ENCODE measurements at regions not wholly inside any gene's neighbourhood (a gene's known extent, or its start where the extent isn't known, plus 50 kb on each side); places are given as distances from the start of the nearest gene placed in this dataset.
"Not testable (repeated sequence)": the region's sequence is repeated elsewhere in the genome, so short reads cannot be mapped to it uniquely, and the experiment has no call there.

DNA sequence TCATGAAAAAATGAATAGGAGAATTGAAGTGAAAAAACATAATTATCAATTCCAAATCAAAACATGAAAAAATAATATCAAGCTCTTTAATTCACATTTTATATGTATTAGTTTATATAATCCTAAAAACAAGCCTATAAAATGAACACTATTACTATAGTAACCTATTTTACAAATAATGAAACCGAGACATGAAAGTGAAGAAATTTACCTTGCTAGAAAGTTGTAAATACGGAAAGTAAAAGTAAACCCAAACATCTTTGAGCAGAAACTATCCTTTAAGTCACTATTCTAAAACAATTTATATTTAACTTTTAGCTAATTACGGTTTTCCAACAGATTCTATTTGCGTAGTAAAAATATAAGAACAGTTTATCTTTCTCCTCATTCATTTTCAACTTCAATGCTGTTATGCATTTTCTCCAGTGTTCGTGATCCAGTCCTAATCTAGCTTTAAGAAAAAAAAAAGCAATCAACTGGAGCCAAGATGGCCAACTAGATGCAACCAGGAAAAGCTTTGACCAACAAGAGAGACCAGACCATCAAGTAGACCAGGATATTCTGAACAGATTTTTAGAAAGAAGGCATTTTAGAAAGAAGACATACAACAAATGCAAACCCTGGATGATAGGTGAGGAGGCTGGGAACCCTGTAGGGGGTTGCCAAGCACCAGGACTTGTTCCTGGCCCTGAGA is 67.0 kb downstream of the DDX53 start (continued):
- TF ChIP-seq, protein P1, sequence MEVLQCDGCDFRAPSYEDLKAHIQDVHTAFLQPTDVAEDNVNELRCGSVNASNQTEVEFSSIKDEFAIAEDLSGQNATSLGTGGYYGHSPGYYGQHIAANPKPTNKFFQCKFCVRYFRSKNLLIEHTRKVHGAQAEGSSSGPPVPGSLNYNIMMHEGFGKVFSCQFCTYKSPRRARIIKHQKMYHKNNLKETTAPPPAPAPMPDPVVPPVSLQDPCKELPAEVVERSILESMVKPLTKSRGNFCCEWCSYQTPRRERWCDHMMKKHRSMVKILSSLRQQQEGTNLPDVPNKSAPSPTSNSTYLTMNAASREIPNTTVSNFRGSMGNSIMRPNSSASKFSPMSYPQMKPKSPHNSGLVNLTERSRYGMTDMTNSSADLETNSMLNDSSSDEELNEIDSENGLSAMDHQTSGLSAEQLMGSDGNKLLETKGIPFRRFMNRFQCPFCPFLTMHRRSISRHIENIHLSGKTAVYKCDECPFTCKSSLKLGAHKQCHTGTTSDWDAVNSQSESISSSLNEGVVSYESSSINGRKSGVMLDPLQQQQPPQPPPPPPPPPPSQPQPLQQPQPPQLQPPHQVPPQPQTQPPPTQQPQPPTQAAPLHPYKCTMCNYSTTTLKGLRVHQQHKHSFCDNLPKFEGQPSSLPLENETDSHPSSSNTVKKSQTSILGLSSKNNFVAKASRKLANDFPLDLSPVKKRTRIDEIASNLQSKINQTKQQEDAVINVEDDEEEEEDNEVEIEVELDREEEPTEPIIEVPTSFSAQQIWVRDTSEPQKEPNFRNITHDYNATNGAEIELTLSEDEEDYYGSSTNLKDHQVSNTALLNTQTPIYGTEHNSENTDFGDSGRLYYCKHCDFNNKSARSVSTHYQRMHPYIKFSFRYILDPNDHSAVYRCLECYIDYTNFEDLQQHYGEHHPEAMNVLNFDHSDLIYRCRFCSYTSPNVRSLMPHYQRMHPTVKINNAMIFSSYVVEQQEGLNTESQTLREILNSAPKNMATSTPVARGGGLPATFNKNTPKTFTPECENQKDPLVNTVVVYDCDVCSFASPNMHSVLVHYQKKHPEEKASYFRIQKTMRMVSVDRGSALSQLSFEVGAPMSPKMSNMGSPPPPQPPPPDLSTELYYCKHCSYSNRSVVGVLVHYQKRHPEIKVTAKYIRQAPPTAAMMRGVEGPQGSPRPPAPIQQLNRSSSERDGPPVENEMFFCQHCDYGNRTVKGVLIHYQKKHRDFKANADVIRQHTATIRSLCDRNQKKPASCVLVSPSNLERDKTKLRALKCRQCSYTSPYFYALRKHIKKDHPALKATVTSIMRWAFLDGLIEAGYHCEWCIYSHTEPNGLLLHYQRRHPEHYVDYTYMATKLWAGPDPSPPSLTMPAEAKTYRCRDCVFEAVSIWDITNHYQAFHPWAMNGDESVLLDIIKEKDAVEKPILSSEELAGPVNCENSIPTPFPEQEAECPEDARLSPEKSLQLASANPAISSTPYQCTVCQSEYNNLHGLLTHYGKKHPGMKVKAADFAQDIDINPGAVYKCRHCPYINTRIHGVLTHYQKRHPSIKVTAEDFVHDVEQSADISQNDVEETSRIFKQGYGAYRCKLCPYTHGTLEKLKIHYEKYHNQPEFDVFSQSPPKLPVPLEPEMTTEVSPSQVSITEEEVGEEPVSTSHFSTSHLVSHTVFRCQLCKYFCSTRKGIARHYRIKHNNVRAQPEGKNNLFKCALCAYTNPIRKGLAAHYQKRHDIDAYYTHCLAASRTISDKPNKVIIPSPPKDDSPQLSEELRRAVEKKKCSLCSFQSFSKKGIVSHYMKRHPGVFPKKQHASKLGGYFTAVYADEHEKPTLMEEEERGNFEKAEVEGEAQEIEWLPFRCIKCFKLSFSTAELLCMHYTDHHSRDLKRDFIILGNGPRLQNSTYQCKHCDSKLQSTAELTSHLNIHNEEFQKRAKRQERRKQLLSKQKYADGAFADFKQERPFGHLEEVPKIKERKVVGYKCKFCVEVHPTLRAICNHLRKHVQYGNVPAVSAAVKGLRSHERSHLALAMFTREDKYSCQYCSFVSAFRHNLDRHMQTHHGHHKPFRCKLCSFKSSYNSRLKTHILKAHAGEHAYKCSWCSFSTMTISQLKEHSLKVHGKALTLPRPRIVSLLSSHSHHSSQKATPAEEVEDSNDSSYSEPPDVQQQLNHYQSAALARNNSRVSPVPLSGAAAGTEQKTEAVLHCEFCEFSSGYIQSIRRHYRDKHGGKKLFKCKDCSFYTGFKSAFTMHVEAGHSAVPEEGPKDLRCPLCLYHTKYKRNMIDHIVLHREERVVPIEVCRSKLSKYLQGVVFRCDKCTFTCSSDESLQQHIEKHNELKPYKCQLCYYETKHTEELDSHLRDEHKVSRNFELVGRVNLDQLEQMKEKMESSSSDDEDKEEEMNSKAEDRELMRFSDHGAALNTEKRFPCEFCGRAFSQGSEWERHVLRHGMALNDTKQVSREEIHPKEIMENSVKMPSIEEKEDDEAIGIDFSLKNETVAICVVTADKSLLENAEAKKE (CRISPR knock-in tag; IDR thresholded peaks at IDR 0.05): no peak

DNA sequence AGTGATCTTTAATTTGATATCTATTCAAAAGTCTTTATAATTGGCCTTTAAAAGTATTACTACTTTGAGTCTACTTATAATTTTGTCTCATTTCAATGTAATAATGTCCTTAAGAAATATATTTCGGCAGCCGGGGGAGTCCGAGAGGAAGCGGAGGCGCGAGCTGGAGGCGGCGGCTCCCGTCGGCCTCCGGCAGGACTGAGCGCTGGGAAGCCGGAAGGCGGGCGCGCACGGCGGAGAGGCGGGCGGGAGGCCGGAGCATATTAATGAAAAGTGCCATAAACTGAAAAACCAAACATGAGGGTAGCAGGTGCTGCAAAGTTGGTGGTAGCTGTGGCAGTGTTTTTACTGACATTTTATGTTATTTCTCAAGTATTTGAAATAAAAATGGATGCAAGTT is 75.7 kb downstream of the DDX53 start:
- H3K27ac Mint-ChIP-seq; H3K4me1 ChIP-seq (ENCODE audit: insufficient read depth); H3K4me1 Mint-ChIP-seq; H3K36me3 Mint-ChIP-seq (ENCODE audit: low read depth); ATAC-seq; DNase-seq (ENCODE audit: low spot score); H3K4me2 ChIP-seq; H3F3A ChIP-seq (replicated peaks; ENCODE audit: low read depth); H3K79me2 ChIP-seq (replicated peaks; ENCODE audit: insufficient read depth); H3K9me3 Mint-ChIP-seq; H3K27me3 ChIP-seq (ENCODE audit: insufficient read depth); H3K4me3 ChIP-seq; H3K27me3 Mint-ChIP-seq (ENCODE audit: insufficient read depth, low read depth, poor library complexity); H4K20me1 ChIP-seq (replicated peaks; ENCODE audit: insufficient read depth); H3K4me3 Mint-ChIP-seq; H3K36me3 ChIP-seq (ENCODE audit: insufficient read depth); H2AFZ ChIP-seq; H3K27ac ChIP-seq (ENCODE audit: low read depth); H3K9me2 ChIP-seq (ENCODE audit: insufficient read depth): not testable (repeated sequence)

DNA sequence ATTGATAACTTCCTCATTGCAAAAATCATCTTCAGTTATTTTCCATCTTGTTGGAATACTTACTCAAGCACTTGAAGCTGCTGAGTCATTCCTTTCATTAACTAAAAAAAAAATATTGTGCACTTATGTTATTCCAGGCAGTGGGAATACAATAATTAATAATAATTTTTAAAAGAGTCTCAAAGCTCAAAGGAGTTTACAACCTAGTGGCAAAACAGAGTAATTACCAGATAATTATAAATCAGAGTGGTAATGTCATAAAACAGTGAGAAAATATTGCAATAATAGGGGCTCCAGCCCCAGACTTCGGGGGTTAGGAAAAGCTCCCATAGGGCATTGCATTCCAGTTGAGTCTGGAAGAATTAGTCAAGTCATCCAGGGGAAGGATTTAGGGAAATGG is 79.6 kb downstream of the DDX53 start:
- H3K36me3 Mint-ChIP-seq (ENCODE audit: low read depth): no peaks in the 10 kb centered on the region
- no peak overlapping the region for H3K27ac Mint-ChIP-seq
- Histone ChIP-seq H3K4me3 (no peak overlapping the region), H3K4me2 (no peak overlapping the region), H2AFZ (no peak overlapping the region), H3K27me3 (ENCODE audit: insufficient read depth) (no peaks in the 10 kb centered on the region), H3K36me3 (ENCODE audit: insufficient read depth) (no peaks in the 10 kb centered on the region), H3K4me1 (ENCODE audit: insufficient read depth) (no peaks in the 10 kb centered on the region), H4K20me1 (replicated peaks; ENCODE audit: insufficient read depth) (no peaks in the 10 kb centered on the region), H3K79me2 (replicated peaks; ENCODE audit: insufficient read depth) (no peaks in the 10 kb centered on the region), H3K9me2 (ENCODE audit: insufficient read depth) (no peaks in the 10 kb centered on the region), H3F3A (replicated peaks; ENCODE audit: low read depth) (no peaks in the 10 kb centered on the region), H3K27ac (ENCODE audit: low read depth) (no peak overlapping the region)
- no peak for DNase-seq (ENCODE audit: low spot score)
- no peaks in the 10 kb centered on the region for H3K4me1 Mint-ChIP-seq
- H3K9me3 Mint-ChIP-seq: no peaks in the 10 kb centered on the region
- no peak overlapping the region for H3K4me3 Mint-ChIP-seq
- no peak for ATAC-seq
- no peaks in the 10 kb centered on the region for H3K27me3 Mint-ChIP-seq (ENCODE audit: insufficient read depth, low read depth, poor library complexity)
- TF ChIP-seq EZH2 (IDR thresholded peaks at IDR 0.05; ENCODE audit: low read depth, unreplicated experiment) (no peak), EZH2phosphoT487 (IDR thresholded peaks at IDR 0.05; ENCODE audit: unreplicated experiment) (no peak), NANOG (IDR thresholded peaks at IDR 0.05; ENCODE audit: borderline replicate concordance) (no peak), ZNF114 (CRISPR knock-in tag; IDR thresholded peaks at IDR 0.05) (no peak), ZNF331 (CRISPR knock-in tag; IDR thresholded peaks at IDR 0.05; ENCODE audit: low read depth) (no peak)
- TF ChIP-seq, protein P2, sequence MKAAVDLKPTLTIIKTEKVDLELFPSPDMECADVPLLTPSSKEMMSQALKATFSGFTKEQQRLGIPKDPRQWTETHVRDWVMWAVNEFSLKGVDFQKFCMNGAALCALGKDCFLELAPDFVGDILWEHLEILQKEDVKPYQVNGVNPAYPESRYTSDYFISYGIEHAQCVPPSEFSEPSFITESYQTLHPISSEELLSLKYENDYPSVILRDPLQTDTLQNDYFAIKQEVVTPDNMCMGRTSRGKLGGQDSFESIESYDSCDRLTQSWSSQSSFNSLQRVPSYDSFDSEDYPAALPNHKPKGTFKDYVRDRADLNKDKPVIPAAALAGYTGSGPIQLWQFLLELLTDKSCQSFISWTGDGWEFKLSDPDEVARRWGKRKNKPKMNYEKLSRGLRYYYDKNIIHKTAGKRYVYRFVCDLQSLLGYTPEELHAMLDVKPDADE (IDR thresholded peaks at IDR 0.05): no peak
- TF ChIP-seq, protein P3, sequence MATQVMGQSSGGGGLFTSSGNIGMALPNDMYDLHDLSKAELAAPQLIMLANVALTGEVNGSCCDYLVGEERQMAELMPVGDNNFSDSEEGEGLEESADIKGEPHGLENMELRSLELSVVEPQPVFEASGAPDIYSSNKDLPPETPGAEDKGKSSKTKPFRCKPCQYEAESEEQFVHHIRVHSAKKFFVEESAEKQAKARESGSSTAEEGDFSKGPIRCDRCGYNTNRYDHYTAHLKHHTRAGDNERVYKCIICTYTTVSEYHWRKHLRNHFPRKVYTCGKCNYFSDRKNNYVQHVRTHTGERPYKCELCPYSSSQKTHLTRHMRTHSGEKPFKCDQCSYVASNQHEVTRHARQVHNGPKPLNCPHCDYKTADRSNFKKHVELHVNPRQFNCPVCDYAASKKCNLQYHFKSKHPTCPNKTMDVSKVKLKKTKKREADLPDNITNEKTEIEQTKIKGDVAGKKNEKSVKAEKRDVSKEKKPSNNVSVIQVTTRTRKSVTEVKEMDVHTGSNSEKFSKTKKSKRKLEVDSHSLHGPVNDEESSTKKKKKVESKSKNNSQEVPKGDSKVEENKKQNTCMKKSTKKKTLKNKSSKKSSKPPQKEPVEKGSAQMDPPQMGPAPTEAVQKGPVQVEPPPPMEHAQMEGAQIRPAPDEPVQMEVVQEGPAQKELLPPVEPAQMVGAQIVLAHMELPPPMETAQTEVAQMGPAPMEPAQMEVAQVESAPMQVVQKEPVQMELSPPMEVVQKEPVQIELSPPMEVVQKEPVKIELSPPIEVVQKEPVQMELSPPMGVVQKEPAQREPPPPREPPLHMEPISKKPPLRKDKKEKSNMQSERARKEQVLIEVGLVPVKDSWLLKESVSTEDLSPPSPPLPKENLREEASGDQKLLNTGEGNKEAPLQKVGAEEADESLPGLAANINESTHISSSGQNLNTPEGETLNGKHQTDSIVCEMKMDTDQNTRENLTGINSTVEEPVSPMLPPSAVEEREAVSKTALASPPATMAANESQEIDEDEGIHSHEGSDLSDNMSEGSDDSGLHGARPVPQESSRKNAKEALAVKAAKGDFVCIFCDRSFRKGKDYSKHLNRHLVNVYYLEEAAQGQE (IDR thresholded peaks at IDR 0.05; ENCODE audit: unreplicated experiment): no peak

Data from GM23338 (cell line).